Stimulated activated CD4-positive, alpha-beta T cell treated with anti-CD3 and anti-CD28 coated beads, Interleukin-1b, Interleukin-23, amount 100 ng/mL, for 24 hours (primary cell): ENCODE measurements at regions not wholly inside any gene's neighbourhood (a gene's known extent, or its start where the extent isn't known, plus 50 kb on each side); places are given as distances from the start of the nearest gene placed in this dataset.

Source experiments
- DNase-seq, 4 experiments: peaks; one replicate each; pipeline ENCODE4 v3.0.0-alpha.2; 2020; ENCODE audit warnings: low read depth in 4 of 4, low spot score in 1 of 4

GRCh38 chr9:99515895-99516656 lies 294.0 kb downstream of the SEC61B start:
- no peak for DNase-seq

GRCh38 chr9:99516657-99517049 lies 294.6 kb downstream of the SEC61B start:
- no peak for DNase-seq

- DNase-seq: no peak
These were observed 297.8 kb upstream of the NR4A3 start for GRCh38 chr9:99523838-99524237.

- DNase-seq: no peak
These were observed 290.4 kb upstream of the NR4A3 start for GRCh38 chr9:99531313-99531712.

GRCh38 chr9:99533421-99533820 lies 288.3 kb upstream of the NR4A3 start:
- DNase-seq: no peak

- no peak for DNase-seq
These were observed 283.7 kb upstream of the NR4A3 start for GRCh38 chr9:99537996-99538395.

GRCh38 chr9:99544526-99544925 lies 277.2 kb upstream of the NR4A3 start:
- DNase-seq: no peak

GRCh38 chr9:99549441-99549840 lies 272.2 kb upstream of the NR4A3 start:
- DNase-seq: no peak

GRCh38 chr9:99555792-99556191 lies 265.9 kb upstream of the NR4A3 start:
- no peak for DNase-seq

- DNase-seq: no peak
These were observed 264.7 kb upstream of the NR4A3 start for GRCh38 chr9:99556998-99557397.

- no peak for DNase-seq
These were observed 263.9 kb upstream of the NR4A3 start for GRCh38 chr9:99557816-99558215.

GRCh38 chr9:99559776-99560175 lies 261.9 kb upstream of the NR4A3 start:
- DNase-seq: no peak

GRCh38 chr9:99560561-99560960 lies 261.1 kb upstream of the NR4A3 start:
- no peak for DNase-seq

GRCh38 chr9:99561509-99561917 lies 260.2 kb upstream of the NR4A3 start:
- DNase-seq: no peak

- DNase-seq: no peak
These were observed 259.6 kb upstream of the NR4A3 start for GRCh38 chr9:99561961-99562565.

GRCh38 chr9:99563364-99563763 lies 258.3 kb upstream of the NR4A3 start:
- no peak for DNase-seq

- no peak for DNase-seq
These were observed 256.5 kb upstream of the NR4A3 start for GRCh38 chr9:99565203-99565602.

GRCh38 chr9:99567436-99567835 lies 254.2 kb upstream of the NR4A3 start:
- DNase-seq: no peak

GRCh38 chr9:99569840-99570239 lies 251.8 kb upstream of the NR4A3 start:
- DNase-seq: no peak

- DNase-seq: no peak
These were observed 249.1 kb upstream of the NR4A3 start for GRCh38 chr9:99572567-99572966.

- DNase-seq: no peak
These were observed 248.6 kb upstream of the NR4A3 start for GRCh38 chr9:99573085-99573484.

- no peak for DNase-seq
These were observed 247.8 kb upstream of the NR4A3 start for GRCh38 chr9:99573886-99574285.

GRCh38 chr9:99576002-99576401 lies 245.7 kb upstream of the NR4A3 start:
- no peak for DNase-seq
